ENCODE measurements at regions not wholly inside any gene's neighbourhood (a gene's known extent, or its start where the extent isn't known, plus 50 kb on each side); places are given as distances from the start of the nearest gene placed in this dataset.

GRCh38 chr13:62473190-62473943 is 1057.7 kb upstream of the PCDH20 start:
- H3K4me3 Mint-ChIP-seq = no peak overlapping the region
- Histone ChIP-seq H4K20me1 (ENCODE audit: control insufficient read depth, insufficient read depth, insufficient read length) (no peaks in the 10 kb centered on the region), H3K79me2 (ENCODE audit: insufficient read depth, low read length) (no peaks in the 10 kb centered on the region), H3K4ac (ENCODE audit: low read depth, low read length) (no peak overlapping the region), H3K27ac (ENCODE audit: insufficient read length, low read depth, low read length) (no peak overlapping the region), H2BK12ac (ENCODE audit: insufficient read length, low read depth, low read length) (no peak overlapping the region), H3K27me3 (ENCODE audit: insufficient read depth, low read length) (no peaks in the 10 kb centered on the region), H4K91ac (ENCODE audit: insufficient read length, low read depth, low read length) (no peak overlapping the region), H3K9ac (ENCODE audit: extremely low read depth, insufficient read length, low read length) (no peak overlapping the region), H2BK120ac (ENCODE audit: low read depth, low read length, poor library complexity, severe bottlenecking) (no peak overlapping the region), H2BK5ac (ENCODE audit: insufficient read length, low read length) (no peak overlapping the region), H2BK20ac (ENCODE audit: low read depth, low read length, poor library complexity, severe bottlenecking) (no peak overlapping the region), H2AK5ac (ENCODE audit: insufficient read length, low read length) (no peak overlapping the region), H3K79me1 (ENCODE audit: insufficient read depth, low read depth, low read length, poor library complexity, severe bottlenecking) (no peaks in the 10 kb centered on the region), H4K8ac (replicated peaks; ENCODE audit: insufficient read length, low read depth, low read length) (no peak overlapping the region), H2AFZ (ENCODE audit: low read length) (peak overlapping the region; percentile 24), H3T11ph (ENCODE audit: low read length) (no peak overlapping the region), H2BK15ac (ENCODE audit: low read depth, low read length) (no peak overlapping the region), H3K23ac (ENCODE audit: insufficient read length, low read depth, low read length) (no peak overlapping the region), H3K9me3 (ENCODE audit: control insufficient read depth, low read depth, low read length) (no peaks in the 10 kb centered on the region), H3K4me2 (ENCODE audit: insufficient read depth, insufficient read length, low read length) (no peak overlapping the region), H3K14ac (ENCODE audit: insufficient read depth, low read length) (no peak overlapping the region), H4K5ac (ENCODE audit: insufficient read length, low read depth, low read length) (no peak overlapping the region), H3K56ac (ENCODE audit: insufficient read length, low read depth, low read length) (no peak overlapping the region), H3K4me1 (ENCODE audit: insufficient read depth, low read length) (peaks cover 5% of the 10 kb centered on the region; the same call in 1 of the 2 replicates), H3K18ac (ENCODE audit: insufficient read length, low read depth, low read length) (no peak overlapping the region), H3K23me2 (ENCODE audit: insufficient read length, low read depth, low read length, poor library complexity, severe bottlenecking) (no peaks in the 10 kb centered on the region)
- H3K27me3 Mint-ChIP-seq (ENCODE audit: low read depth) = no peaks in the 10 kb centered on the region
- WGBS (ENCODE audit: extremely low coverage, insufficient read length, low lambda C conversion rate) = no CpG with 5 or more reads among the region's 2 CpGs
- peak overlapping the region in 1 of 3 experiments; percentile 78; a peak in 3 of 7 replicates for H3K27ac Mint-ChIP-seq
- peaks cover 0 to 5% of the 10 kb centered on the region in 2 experiments; a peak in 1 of 5 replicates for H3K9me3 Mint-ChIP-seq
- peaks cover 16 to 19% of the 10 kb centered on the region in 2 experiments for H3K4me1 Mint-ChIP-seq
- no peak for TF ChIP-seq CTCF (conservative IDR thresholded peaks at IDR 0.05)
- peaks cover 0 to 8% (median 0%) of the 10 kb centered on the region in 3 experiments; a peak in 2 of 7 replicates for H3K36me3 Mint-ChIP-seq (ENCODE audit: insufficient read depth in 1 of 3, low read depth in 3 of 3)
- DNase-seq = no peak
